ENCODE measurements at regions not wholly inside any gene's neighbourhood (a gene's known extent, or its start where the extent isn't known, plus 50 kb on each side); places are given as distances from the start of the nearest gene placed in this dataset.
"Not testable (repeated sequence)": the region's sequence is repeated elsewhere in the genome, so short reads cannot be mapped to it uniquely, and the experiment has no call there.

GRCh38 chr10:42898037-42898960 lies 115.7 kb downstream of the BMS1 start:
- no peak for TF ChIP-seq CTCF (IDR thresholded peaks at IDR 0.05; ENCODE audit: control insufficient read depth, insufficient read depth, low read depth, low read length, missing control alignments)
- DNase-seq (ENCODE audit: low read depth), result no peak
- no peak overlapping the region for H3K4me3 ChIP-seq (ENCODE audit: control insufficient read depth, low read depth, low read length)

GRCh38 chr10:42899036-42899435 lies 116.4 kb downstream of the BMS1 start:
- TF ChIP-seq CTCF (IDR thresholded peaks at IDR 0.05; ENCODE audit: control insufficient read depth, insufficient read depth, low read depth, low read length, missing control alignments), result no peak
- no peak overlapping the region for H3K4me3 ChIP-seq (ENCODE audit: control insufficient read depth, low read depth, low read length)
- no peak for DNase-seq (ENCODE audit: low read depth)

DNA sequence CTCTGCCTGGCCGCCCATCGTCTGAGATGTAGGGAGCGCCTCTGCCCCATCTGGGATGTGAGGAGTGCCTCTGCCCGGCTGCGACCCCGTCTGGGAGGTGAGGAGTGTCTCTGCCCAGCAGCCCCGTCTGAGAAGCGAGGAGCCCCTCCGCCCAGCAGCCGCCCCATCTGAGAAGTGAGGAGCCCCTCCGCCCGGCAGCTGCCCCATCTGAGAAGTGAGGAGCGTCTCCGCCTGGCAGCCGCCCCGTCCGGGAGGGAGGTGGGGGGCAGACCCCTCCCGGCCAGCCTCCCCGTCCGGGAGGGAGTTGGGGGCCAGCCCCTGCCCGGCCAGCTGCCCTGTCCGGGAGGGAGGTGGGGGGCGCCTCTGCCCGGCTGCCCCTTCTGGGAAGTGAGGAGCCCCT lies 117.8 kb downstream of the BMS1 start:
- H3K4me3 ChIP-seq (ENCODE audit: control insufficient read depth, low read depth, low read length); DNase-seq (ENCODE audit: low read depth): not testable (repeated sequence)

GRCh38 chr10:42911359-42911758 lies 128.8 kb downstream of the BMS1 start:
- no peak for TF ChIP-seq CTCF (IDR thresholded peaks at IDR 0.05; ENCODE audit: control insufficient read depth, insufficient read depth, low read depth, low read length, missing control alignments)
- DNase-seq (ENCODE audit: low read depth), result no peak
- no peak overlapping the region for H3K4me3 ChIP-seq (ENCODE audit: control insufficient read depth, low read depth, low read length)

DNA sequence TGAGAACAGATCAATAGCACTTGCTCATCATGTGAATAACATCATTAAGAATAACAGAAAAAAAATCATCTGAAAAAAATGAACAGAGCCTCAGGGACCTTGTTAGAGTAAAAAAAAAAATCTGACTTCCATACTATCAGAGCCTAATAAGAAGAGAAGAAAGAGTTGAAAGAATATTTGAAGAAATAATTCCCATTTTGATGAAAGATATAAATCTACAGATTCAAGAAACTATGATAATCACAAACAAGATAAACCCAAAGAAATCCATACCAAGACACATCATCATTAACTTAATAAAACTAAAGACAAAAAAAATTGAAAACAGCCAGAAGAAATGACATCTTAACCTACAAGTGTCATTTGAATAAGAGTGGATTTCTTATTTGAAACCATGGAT lies 134.4 kb downstream of the BMS1 start:
- no peak for TF ChIP-seq CTCF (IDR thresholded peaks at IDR 0.05; ENCODE audit: control insufficient read depth, insufficient read depth, low read depth, low read length, missing control alignments)
- DNase-seq (ENCODE audit: low read depth), result no peak
- H3K4me3 ChIP-seq (ENCODE audit: control insufficient read depth, low read depth, low read length), result no peak overlapping the region

DNA sequence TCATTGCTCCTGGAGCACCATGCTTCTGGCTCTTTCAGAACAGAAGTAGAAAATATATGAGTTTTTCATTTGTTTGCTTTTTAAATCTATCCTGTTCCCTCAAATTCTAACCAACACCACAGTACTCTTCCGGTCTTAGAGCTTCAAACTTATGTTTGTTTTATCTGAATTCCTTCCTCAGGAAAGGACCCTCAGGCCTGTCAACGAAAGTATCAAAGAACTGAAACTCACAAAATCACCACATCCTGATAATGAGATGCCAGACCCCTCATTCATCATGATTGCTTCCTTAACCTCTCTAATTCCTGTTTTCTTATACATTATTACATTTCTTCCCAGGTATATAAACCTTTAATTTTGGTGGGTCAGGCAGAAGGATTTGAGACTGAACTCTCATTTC lies 135.2 kb downstream of the BMS1 start:
- H3K4me3 ChIP-seq (ENCODE audit: control insufficient read depth, low read depth, low read length), result no peak overlapping the region
- DNase-seq (ENCODE audit: low read depth), result no peak
- TF ChIP-seq CTCF (IDR thresholded peaks at IDR 0.05; ENCODE audit: control insufficient read depth, insufficient read depth, low read depth, low read length, missing control alignments), result no peak

DNA sequence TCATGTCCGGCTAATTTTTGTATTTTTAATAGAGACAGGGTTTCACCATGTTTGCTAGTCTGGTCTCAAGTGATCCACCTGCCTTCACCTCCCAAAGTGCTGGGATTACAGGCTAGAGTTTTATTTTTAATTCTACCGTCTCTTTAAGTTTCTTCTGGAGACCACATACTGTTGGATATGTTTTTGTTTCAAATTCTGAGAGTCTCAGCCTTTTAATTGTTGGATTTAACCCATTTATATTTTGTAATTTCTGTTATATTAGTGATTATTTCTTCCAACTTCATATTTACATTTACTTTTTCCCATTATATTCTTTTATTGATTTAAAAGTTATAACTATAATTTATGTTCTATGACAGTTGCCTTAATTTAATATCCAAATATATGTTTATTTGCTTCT lies 139.4 kb downstream of the BMS1 start:
- no peak for TF ChIP-seq CTCF (IDR thresholded peaks at IDR 0.05; ENCODE audit: control insufficient read depth, insufficient read depth, low read depth, low read length, missing control alignments)
- DNase-seq (ENCODE audit: low read depth), result no peak
- no peak overlapping the region for H3K4me3 ChIP-seq (ENCODE audit: control insufficient read depth, low read depth, low read length)
